ENCODE measurements at regions not wholly inside any gene's neighbourhood (a gene's known extent, or its start where the extent isn't known, plus 50 kb on each side); places are given as distances from the start of the nearest gene placed in this dataset.
"Not testable (repeated sequence)": the region's sequence is repeated elsewhere in the genome, so short reads cannot be mapped to it uniquely, and the experiment has no call there.

DNA sequence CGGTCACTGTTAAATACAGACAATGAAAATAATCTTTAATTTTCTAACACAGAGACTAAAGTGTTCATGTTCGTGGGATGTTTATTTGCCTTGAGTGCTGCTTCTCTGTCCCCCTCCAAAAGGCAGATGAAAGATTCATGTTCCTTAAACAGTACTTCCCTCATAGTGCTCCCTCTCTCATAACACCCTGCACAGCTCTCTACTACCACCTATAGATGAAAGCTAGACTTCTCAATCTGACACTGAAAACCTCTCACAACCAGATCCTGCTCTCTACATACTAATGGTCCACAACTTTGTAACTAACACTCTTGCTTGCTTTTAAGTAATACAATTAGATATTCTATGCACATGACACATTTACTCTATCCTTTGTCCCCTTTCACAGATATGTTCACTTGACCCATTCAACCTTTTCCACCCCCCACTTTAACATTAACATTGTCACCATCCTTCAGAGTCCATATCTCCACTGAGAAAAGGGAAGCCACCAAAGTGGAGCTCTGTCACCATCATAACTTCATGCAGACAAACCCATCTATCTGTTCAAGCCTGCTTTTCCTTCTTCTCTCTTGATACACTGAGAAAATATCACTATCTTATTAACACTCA is 266.4 kb upstream of the USP15 start:
- peak; percentile 26 for DNase-seq

DNA sequence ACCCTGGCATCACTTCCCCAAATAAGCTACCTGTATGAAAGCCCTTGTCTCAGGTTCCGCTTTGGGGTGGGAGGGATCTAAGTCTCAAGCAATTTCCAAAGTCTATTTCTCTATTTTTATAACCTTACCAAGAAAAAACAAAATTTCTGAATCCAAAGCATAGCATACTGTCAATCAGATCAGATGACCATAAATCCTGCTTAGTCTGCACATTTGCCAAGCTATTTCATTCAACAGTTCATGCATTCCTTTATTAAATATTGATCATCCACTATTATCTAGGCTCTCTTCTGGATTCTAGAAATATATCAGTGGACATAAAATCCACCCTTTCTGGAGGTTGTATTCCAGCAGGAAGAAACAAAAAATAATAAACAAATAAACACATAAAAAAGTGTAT is 263.5 kb upstream of the USP15 start:
- no peak for DNase-seq

DNA sequence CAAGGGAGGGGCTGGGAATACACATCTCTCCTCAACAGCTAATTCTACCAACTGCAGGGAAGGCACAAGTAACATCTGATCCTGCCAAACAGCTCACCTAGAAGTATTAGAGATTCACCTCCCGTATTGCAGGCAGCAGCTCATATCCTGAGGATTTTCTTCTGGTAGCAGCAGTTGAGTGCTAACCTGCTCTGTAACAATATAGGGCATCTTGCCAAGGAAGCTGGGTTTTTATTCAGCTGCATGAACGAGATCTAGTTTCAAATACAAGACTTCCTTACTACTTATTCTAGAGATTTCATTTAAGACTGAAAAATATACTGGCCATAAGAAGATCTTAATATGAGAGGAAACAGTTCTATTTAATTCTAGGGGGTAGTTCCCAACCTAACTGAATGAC is 261.4 kb upstream of the USP15 start:
- no peak for DNase-seq

DNA sequence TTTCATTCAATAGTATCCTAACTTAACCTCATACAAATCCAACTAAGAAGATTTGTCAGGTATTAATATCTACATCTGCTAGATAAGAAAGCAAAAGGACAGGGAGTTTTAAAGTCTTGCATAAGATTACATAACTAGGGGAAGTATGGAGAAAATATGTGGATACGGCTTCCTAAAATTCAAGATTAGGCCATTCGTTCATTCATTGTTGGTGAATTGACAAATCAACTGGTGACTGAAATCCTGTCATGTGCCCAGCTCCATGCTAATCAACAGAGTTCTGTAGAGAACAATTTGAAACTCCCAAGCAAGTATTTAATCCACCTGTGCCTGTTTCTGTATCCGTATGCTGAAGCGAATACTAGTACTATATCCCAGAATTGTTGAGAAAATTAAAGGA is 260.9 kb upstream of the USP15 start:
- no peak for DNase-seq

DNA sequence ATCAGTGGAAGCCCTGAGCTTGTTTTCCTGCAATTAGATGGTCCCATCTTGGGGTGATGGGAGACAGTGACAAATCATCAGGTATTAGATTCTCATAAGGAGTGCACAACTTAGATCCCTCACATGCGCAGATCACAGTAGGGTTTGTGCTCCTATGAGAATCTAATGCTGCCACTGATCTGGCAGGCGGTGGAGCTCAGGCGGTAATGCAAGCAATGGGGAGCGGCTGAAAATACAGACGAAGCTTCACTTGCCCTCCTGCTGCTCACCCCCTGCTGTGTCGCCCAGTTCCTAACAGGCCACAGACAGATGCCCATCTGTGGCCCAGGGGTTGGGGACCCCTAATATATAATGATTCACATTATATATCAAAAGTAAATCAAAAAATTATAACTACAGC is 258.8 kb upstream of the USP15 start:
- no peak for DNase-seq

DNA sequence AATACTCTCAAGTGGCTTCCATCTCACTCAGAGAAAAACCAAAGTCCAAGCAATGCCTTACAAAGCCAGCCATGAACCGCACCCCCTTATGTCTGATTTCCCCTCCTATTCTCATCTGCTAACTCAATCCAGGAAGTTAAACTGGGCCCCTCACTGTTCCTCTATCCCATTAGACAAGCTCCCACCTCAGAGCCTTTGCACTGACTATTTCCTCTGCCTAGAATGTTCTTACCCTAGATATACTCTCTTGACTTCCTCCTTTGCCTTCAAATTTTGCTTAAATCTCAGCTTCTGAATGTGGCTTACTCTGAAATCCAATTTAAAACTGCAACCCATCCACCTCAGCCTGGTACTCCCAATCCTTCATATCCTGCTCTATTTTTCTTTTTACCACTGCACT is 257.0 kb upstream of the USP15 start:
- DNase-seq, result no peak

DNA sequence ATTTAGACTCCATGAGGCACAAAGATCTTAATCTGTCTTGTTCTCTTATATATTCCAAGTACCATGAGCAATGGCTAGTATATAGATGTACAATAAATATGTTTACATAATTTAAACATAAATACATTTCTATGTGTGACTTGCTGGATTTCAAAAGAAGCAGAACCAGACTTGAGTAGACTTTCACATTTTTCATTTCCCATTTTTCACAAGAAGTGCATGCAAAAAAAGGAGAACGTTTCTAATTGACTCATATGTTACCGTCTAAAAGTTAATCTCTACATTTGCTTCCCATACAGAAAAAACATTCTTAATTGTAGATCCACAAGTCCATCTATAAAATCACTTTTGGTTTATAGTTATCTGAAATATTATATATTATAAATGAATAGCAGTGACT is 256.5 kb upstream of the USP15 start:
- no peak for DNase-seq

DNA sequence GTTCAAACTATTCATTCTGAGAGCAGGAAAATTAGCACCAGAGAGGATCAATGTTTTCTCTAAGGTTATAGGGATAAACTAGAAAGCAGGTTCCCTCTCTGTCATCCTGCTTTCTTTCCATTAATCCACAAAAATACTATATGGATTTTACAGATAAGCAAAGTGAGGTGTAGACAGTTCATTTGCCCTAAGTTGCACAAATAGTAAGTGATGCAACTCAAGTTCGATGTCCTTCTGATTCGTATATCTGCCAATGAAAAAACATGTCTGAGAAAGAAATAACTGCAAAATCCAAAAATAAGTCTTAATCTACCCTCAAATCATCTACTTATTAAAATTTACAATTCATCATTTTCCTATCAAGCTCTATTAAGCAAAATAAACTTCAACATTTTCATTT is 254.6 kb upstream of the USP15 start:
- DNase-seq, result no peak

DNA sequence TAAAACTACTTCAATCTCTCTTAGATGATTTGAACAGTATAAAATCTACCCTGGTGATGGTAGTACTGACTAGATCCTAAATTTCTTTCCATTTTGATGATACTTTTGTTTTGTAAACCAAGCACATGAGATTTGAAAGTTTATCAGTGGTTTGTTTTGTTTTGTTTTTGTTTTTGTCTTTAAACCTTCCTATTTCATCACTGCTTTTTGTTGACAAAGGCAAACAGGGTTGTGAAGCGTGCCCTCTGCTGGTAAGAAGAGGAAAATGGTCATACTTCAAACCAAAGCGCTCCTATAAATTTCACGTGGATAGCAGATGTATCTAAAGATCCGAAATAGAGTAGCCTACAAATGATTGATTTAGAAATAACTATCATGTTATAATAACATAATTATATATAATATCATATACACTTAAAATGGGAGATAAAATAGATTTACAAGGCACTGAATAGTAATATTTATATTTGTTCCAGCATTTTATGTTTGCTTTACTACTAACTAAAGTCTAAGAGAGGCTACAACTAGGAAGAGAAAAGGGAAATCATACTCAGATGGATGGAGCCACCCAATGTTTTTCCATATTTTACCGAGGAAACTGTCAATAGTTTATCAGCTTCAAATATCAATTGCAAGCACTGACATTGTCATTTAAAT is 254.0 kb upstream of the USP15 start:
- DNase-seq, result peak; percentile 33

DNA sequence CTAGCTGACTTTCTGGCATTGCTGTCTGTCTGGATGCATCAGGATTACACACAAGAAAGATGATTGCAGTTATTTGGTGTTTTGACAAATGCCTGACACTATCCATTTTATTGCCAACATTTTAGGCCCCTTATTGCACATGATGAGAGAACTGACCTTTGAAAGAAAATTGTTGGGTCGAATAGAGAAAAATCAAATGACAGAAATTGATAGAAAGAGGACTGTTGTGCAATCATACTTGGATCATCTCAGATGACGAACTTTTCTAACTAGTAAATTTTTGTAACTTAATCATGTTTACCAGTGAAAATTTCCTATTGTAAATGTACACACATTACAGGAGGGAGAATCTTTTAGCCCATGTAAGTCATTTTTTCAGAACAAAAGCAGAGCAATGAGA is 251.5 kb upstream of the USP15 start:
- DNase-seq, result no peak

DNA sequence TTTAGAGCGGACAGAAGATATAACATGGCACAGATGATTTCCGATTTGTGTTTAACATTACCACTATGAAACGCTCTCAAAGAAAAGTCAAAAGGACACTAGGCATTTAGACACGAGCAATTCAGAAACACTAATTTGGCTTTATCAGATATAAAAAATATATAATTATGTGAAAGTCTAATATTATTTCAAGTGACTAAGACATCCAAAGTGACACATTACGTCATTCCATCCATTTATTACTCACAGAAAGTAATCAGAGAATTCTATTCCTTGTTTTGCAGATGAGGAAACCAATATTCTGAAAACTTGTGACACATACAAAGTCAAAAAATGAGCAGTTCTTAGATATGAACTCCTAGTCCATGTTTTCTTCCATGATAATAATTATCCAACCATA is 250.8 kb upstream of the USP15 start:
- no peak for DNase-seq

DNA sequence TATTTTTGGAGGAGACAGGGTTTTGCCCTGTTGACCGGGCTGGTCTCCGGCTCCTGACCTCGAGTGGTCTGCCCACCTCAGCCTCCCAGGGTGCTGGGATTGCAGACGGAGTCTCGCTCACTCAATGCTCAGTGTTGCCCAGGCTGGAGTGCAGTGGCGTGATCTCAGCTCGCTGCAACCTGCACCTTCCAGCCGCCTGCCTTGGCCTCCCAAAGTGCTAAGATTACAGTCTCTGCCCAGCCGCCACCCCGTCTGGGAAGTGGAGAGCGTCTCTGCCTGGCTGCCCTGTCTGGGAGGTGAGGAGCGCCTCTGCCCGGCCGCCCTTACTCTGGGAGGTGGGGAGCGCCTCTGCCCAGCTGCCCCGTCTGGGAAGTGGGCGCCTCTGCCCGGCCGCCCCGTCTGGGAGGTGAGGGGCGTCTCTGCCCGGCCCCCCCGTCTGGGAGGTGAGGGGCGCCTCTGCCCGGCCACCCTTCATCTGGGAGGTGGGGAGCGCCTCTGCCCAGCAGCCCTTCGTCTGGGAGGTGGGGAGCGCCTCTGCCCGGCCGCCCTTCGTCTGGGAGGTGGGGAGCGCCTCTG is 249.8 kb upstream of the USP15 start:
- not testable (repeated sequence) for DNase-seq

DNA sequence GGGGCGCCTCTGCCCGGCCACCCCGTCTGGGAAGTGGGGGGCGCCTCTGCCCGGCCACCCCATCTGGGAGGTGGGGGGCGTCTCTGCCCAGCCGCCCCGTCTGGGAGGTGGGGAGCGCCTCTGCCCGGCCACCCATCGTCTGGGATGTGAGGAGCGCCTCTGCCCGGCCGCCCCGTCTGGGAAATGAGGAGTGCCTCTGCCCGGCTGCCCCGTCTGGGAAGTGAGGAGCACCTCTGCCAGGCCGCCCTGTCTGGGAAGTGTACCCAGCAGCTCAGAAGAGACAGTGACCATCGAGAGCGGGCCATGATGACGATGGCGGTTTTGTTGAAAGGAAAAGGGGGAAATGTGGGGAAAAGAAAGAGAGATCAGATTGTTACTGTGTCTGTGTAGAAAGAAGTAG is 249.2 kb upstream of the USP15 start:
- not testable (repeated sequence) for DNase-seq

DNA sequence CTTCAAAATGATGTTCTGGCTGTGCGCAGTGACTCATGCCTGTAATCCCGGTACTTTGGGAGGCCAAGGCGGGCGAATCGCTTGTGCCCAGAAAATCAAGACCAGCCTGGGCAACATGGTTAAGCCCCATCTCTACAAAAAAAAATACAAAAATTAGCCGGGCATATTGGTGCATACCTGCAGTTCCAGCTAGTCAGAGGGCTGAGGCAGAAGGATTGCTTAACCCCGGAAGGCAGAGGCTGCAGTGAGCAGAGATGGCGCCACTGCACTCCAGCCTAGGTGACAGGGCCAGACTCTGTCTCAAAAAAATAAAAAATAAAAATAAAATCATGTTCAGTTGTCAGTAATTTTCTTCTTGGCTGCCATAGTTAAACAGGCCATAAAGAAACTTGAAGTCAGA is 245.9 kb upstream of the USP15 start:
- no peak for DNase-seq

DNA sequence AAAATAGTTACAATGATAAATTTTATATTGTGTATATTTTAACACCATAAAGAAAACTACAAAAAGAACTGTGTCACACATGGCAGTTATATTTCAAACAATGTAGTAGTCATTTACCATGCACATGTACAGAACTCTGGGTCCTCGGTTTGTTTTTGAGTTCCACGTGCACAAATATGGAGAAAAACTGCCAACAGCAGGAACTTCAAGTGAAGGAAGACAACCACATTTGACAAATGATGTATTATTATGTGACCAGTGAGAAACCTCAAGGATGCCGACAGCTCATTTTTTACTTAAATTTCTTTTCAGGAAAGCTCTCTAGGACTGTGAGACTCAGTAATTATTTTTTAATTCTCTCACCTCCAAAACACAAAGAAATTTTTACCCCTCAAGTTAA is 244.2 kb upstream of the USP15 start:
- no peak for DNase-seq

DNA sequence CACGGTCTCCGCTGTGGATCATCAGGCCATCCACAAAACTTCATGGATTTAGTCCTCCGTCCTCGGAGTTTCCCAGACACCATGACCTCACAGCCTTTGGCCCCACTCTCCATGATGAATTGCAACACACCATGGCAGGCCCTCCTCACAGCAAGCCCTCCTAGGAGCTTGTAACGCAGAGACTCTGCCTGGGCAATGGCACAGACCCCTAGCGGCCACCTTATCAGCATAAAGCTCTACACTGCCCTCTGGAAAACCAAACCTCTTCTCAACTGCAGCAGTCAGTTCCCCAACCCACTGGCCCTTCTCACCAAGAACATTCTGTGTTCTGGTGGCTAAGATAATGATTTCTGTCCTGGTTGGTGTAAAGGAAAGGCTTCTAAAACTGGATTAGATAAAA is 238.4 kb upstream of the USP15 start:
- no peak for DNase-seq

DNA sequence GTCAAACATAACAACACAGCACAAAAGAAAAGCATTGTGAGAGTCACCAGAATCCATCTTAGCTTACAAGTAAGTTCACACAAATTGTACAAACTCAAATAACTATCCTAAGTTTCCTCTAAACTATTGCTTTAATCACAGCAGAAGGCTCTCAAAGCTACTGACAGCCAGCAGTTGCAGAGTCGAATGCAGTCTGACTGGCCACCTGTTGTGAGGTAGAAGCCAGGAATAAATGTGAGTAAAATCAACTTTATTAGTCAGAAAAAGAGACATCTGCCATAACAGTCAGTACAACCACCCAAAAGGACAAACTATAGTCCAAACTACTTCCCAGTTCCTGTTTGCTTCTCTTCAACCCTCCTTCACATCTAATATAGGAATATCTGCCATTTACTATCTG is 231.7 kb upstream of the USP15 start:
- DNase-seq, result no peak

DNA sequence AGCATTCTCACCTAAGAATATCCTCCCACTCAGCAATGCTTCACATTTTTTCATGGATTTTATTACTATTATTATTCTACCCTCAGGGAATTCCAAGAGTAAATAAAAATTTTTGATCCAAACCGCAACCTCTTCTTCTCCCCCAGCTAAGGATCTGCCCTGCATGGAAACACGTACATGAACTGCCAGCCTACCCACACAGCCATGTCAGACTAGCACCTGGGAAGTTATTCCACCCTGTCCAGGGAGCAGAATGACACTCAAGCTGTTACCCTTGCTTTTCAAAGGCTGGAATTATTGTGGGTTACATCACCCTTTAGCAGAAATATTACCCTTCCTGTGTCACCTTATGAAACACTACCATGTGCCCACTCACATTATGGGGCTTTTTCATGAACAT is 227.3 kb upstream of the USP15 start:
- DNase-seq, result no peak

DNA sequence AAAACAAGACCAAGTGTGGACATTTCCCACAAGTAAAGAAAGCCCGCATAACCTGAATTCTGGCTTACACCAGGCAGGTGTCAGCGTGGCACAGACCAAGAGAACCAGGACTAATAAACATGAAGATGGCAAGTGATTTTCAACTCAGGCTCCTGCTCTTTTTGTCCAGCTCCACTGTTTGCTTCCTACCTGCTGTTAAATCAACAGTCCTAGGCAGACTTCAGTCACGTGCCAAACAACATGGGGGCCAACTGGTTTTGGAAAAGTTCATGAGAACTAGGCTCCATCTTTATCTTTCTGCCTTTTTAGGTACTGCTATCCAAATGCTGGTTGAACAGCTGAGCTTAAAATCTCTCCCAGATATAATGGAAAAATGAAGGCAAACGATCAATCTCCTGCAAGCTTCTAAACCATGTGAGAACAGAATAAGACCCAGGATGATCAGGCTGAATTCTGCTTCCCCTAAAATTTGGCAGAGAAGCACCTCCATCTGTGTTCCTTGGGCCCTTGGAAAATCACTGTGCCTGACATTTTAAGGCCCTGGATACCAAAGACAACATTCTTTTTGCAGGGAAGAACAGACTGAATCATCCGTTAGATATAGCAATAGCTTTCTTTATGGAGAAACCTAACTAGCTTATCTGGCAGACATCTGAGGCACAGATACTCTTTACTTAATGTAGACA is 215.6 kb upstream of the USP15 start:
- no peak for DNase-seq

DNA sequence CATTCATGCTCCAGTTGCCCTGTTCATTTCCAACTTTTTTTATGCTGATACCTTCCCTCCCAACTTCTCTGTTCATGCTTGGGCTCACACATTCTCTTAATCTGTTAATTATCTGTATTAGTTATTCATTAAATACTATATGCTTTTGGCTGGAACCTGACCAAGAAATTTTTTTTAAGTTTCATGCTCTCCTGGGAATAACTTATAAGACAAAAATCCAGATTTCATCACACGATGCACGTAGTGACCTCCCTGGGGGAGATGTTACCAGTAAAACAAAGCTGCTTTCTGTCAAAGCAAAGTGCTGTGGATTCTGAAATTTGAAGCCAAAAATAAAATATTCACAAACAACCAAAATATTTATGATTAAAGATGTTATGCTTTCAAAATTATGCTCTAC is 215.0 kb upstream of the USP15 start:
- DNase-seq, result no peak

DNA sequence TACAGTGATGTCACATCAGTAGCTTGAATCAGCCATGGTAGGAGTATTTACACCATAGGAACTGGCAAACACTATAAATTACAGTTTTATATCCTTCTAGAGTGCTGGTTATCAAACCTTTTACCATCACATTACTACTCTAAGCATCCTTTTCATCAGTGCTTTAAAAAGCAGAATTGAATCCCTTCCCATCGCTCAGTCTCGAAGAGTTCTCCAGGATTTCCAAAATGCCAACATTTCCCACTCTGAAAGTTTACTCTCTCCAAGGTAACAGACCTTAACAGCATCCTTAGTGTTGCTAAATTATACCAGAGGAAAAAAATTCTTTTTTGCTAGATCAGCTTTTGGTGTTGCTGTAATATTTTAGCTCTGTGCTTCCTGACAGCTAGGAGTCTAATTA is 209.4 kb upstream of the USP15 start:
- DNase-seq, result no peak

DNA sequence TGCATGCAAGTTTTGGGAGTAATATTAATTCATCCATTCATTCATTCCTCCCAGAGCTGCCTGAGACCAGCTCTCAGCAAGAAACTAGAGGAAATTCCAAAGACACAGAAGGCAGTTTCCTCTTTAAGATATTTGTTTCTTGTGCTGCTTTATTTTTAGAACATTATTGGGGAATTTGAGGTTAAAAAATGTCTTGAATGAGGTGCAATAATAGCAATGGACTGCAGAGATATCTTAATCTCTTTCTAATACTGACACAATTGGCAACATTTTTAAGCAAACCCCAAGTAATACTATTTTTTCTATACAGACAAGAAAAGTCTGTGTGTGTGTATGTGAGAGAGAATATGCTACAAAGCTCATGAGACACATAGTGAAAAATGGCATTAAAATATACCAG is 190.2 kb upstream of the USP15 start:
- no peak for DNase-seq

DNA sequence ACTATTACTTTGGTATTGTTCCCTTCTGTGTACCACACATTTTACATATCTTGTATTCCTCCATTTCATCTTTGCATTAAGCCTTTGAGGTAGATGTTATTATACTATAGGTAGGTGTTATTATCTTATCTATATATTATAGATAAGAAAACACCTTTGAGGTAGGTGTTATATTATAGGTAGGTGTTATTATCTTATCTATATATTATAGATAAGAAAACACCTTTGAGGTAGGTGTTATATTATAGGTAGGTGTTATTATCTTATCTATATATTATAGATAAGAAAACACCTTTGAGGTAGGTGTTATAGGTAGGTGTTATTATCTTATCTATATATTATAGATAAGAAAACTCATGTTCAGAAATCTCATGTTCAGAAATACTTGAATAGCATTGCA is 187.0 kb upstream of the USP15 start:
- not testable (repeated sequence) for DNase-seq

DNA sequence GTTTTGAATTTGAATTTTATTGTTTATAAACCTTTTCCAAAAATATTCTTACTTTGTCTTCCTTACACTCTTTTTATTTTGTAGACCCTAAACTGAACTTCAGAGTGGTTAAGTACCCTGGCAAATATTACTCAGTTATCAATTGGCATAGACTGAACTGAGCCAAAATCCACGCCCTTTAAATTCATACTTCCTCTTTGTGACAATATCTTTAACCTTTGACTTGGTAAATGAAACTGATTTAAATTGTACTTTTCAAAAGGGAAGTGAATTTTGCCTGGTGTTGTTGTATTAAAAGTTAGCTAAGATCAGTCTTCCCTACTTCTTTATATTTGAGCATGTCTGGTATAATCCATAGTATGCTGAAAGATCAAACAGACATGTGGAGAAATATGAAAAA is 184.3 kb upstream of the USP15 start:
- no peak for DNase-seq
